Neuronal stem cell (in vitro differentiated cells): ENCODE measurements at regions not wholly inside any gene's neighbourhood (a gene's known extent, or its start where the extent isn't known, plus 50 kb on each side); places are given as distances from the start of the nearest gene placed in this dataset.

Source experiments
- DNase-seq: peaks from one replicate; pipeline ENCODE4 v3.0.0-alpha.2; 2013; ENCODE audit warnings: low spot score
- H2AFZ ChIP-seq: one replicate; pipeline ENCODE4 v1.6.1; 2013; ENCODE audit warnings: mild to moderate bottlenecking, low read length, inconsistent platforms
- H2AK5ac ChIP-seq: 2 replicates; pipeline ENCODE4 v1.6.1; 2013; ENCODE audit warnings: low read depth, mild to moderate bottlenecking, inconsistent platforms, low read length, moderate library complexity, mixed read lengths
- H2BK120ac ChIP-seq: 2 replicates; pipeline ENCODE4 v1.6.1; 2013; ENCODE audit warnings: low read depth, mild to moderate bottlenecking, inconsistent platforms, low read length, moderate library complexity, mixed read lengths
- H2BK12ac ChIP-seq: one replicate; pipeline ENCODE4 v1.6.1; 2013; ENCODE audit warnings: low read length, inconsistent platforms
- H2BK15ac ChIP-seq: 2 replicates; pipeline ENCODE4 v1.6.1; 2013; ENCODE audit warnings: mild to moderate bottlenecking, low read length, inconsistent platforms, mixed read lengths
- H2BK5ac ChIP-seq: one replicate; pipeline ENCODE4 v1.6.1; 2013; ENCODE audit warnings: inconsistent platforms, mild to moderate bottlenecking, low read length, moderate library complexity
- H3K14ac ChIP-seq: one replicate; pipeline ENCODE4 v1.6.1; 2013; ENCODE audit warnings: low read length, inconsistent platforms
- H3K18ac ChIP-seq: 2 replicates; pipeline ENCODE4 v1.6.1; 2013; ENCODE audit warnings: low read length, inconsistent platforms
- H3K23ac ChIP-seq: 2 replicates; pipeline ENCODE4 v1.6.1; 2013; ENCODE audit warnings: low read depth, mild to moderate bottlenecking, mixed read lengths, low read length, inconsistent platforms; ENCODE audit not compliant: poor library complexity
- H3K27ac ChIP-seq: replicated peaks from 3 replicates; pipeline ENCODE4 v1.5.1; 2013; ENCODE audit warnings: low read length, inconsistent platforms
- H3K27me3 ChIP-seq, 3 experiments: 2 replicates each; pipeline ENCODE4 v1.6.1; 2013; ENCODE audit warnings: low read length in 3 of 3, mild to moderate bottlenecking in 2 of 3, inconsistent platforms in 1 of 3, low read depth in 1 of 3, mixed read lengths in 1 of 3, moderate library complexity in 1 of 3; ENCODE audit not compliant: control insufficient read depth in 3 of 3, insufficient read depth in 3 of 3
- H3K36me3 ChIP-seq, 2 donors: replicated peaks in 1 of 2; 2 replicates each; pipeline ENCODE4 v1.6.1; 2013; ENCODE audit warnings: low read length in 2 of 2; ENCODE audit not compliant: control insufficient read depth in 2 of 2, insufficient read depth in 2 of 2
- H3K4ac ChIP-seq: 2 replicates; pipeline ENCODE4 v1.6.1; 2013; ENCODE audit warnings: inconsistent platforms, mild to moderate bottlenecking, low read length, moderate library complexity
- H3K4me1 ChIP-seq, 2 donors: 1 replicate in 1 of 2; 2 replicates in 1 of 2; pipeline ENCODE4 v1.6.1; 2013; ENCODE audit warnings: low read length in 2 of 2, low read depth in 1 of 2; ENCODE audit not compliant: control insufficient read depth in 2 of 2, insufficient read depth in 1 of 2
- H3K4me2 ChIP-seq: one replicate; pipeline ENCODE4 v1.6.1; 2013; ENCODE audit warnings: mild to moderate bottlenecking, low read length, inconsistent platforms; ENCODE audit not compliant: insufficient read depth, poor library complexity, severe bottlenecking
- H3K4me3 ChIP-seq, 2 donors: 2 replicates each; pipeline ENCODE4 v1.5.1; 2013; ENCODE audit warnings: low read length in 2 of 2, mild to moderate bottlenecking in 2 of 2, inconsistent platforms in 1 of 2, moderate library complexity in 1 of 2
- H3K79me1 ChIP-seq: one replicate; pipeline ENCODE4 v1.6.1; 2013; ENCODE audit warnings: low read depth, mild to moderate bottlenecking, inconsistent platforms, low read length, moderate library complexity
- H3K9ac ChIP-seq: one replicate; pipeline ENCODE4 v1.6.1; 2013; ENCODE audit warnings: mild to moderate bottlenecking, low read depth, low read length, inconsistent platforms; ENCODE audit not compliant: poor library complexity
- H3K9me3 ChIP-seq, 2 donors: replicated peaks in 1 of 2; 2 replicates each; pipeline versions ENCODE3 to v1.6.1; 2013; ENCODE audit warnings: low read length in 2 of 2, mild to moderate bottlenecking in 2 of 2, inconsistent platforms in 1 of 2, low read depth in 1 of 2, mixed read lengths in 1 of 2, moderate library complexity in 1 of 2; ENCODE audit not compliant: control insufficient read depth in 2 of 2, insufficient read depth in 1 of 2
- H4K8ac ChIP-seq: one replicate; pipeline ENCODE4 v1.6.1; 2013; ENCODE audit warnings: low read depth, mild to moderate bottlenecking, inconsistent platforms, low read length, moderate library complexity
- H4K91ac ChIP-seq: one replicate; pipeline ENCODE4 v1.6.1; 2013; ENCODE audit warnings: low read length, low read depth, mild to moderate bottlenecking, inconsistent platforms; ENCODE audit not compliant: poor library complexity
- WGBS, 2 donors: extraction: QIAGEN DNeasy Blood & Tissue Kit; methylation state at CpG; one replicate each; pipeline ENCODE4 v1.1.7; 2013; ENCODE audit warnings: missing lambda C conversion rate in 2 of 2, mixed read lengths in 1 of 2; ENCODE audit not compliant: insufficient read length in 2 of 2, insufficient replicate concordance in 1 of 2; ENCODE audit errors: extremely low coverage in 2 of 2; 5-methylcytosine and 5-hydroxymethylcytosine counted together

DNA sequence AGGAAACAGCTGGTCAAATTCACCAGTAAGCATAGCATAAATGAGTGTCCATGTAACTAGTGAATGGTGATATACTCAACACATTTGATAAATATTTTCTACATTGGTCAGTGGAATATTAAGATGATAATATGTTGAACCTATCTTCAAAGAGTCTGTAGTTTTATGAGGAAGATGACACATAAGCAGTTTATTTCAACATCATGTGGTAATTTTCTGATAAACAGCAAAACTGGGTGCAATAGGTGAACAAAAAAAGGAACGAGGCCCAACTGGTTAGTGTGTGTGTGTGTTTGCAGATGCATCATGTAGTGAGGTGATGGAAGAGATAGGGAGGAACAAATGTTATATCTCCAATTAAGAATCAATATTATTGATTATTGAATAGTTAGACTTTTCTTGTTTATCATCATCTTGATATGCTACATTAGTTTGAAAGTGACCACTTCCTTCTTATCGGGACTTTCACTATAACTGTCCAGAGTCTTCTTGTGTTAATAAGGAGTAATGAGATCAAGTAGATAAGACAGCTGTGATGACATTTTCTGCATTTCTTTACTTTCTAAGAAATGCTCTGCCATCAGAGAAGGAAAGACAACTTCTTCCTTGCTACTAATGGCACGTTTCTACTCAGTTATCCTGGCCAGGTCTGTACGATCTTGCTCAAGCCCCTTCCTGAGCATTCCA, 270.7 kb downstream of the ETS1 start:
- no peak overlapping the region for H3K14ac ChIP-seq
- H3K9me3 ChIP-seq = peaks cover 2 to 11% of the 10 kb centered on the region in 2 donors
- no peak overlapping the region for H3K4me3 ChIP-seq
- DNase-seq = no peak
- H3K9ac ChIP-seq = no peak overlapping the region
- no peak overlapping the region for H4K8ac ChIP-seq
- H2AFZ ChIP-seq = no peak overlapping the region
- no peak overlapping the region for H2BK15ac ChIP-seq
- H4K91ac ChIP-seq = no peak overlapping the region
- H3K27ac ChIP-seq = no peak overlapping the region
- H3K4me1 ChIP-seq = peaks cover 0 to 4% of the 10 kb centered on the region in 2 donors
- H3K36me3 ChIP-seq = no peaks in the 10 kb centered on the region
- H3K79me1 ChIP-seq = no peaks in the 10 kb centered on the region
- no peak overlapping the region for H2BK120ac ChIP-seq
- H2BK5ac ChIP-seq = no peak overlapping the region
- H2AK5ac ChIP-seq = no peak overlapping the region
- H2BK12ac ChIP-seq = no peak overlapping the region
- no peaks in the 10 kb centered on the region for H3K27me3 ChIP-seq
- WGBS, 2 donors = no CpG with 5 or more reads among the region's 4 CpGs
- no peak overlapping the region for H3K18ac ChIP-seq
- H3K4ac ChIP-seq = no peak overlapping the region
- H3K4me2 ChIP-seq = no peak overlapping the region
- no peak overlapping the region for H3K23ac ChIP-seq

DNA sequence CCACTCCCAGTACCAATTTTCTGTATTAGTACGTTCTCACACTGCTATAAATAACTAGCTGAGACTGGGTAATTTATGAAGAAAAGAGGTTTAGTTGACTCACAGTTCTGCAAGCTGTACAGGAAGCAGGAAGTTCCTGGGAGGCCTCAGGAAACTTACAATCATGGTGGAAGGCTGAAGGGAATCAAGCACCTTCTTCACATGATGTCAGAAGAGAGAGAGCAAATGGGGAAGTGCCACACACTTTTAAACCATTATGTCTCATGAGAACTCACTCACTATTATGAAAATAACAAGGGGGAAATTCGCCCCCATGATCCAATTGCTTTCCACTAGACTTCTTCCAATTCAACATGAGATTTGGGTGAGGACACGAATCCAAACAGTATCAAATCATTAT, 271.4 kb downstream of the ETS1 start:
- H3K23ac ChIP-seq = no peak overlapping the region
- WGBS, 2 donors = no CpG with 5 or more reads among the region's 3 CpGs

DNA sequence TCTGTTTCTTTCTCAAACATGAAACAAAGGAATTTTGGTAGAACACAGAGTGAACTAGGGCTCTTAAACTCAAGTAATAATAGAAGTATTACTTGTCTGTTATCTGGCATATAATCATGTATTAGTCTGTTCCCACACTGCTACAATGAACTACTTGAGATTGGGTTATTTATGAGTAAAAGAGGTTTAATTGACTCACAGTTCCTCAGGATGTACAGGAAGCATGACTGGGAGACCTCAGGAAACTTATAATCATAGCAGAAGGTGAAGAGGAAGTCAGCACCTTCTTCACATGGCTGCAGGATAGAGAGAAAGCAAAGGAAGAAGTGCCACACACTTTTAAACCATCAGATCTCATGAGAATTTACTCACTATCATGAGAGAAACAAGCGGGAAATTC, 273.4 kb downstream of the ETS1 start:
- Histone ChIP-seq H4K91ac (no peak overlapping the region), H3K9me3 (peaks cover 2 to 11% of the 10 kb centered on the region in 2 donors), H3K4ac (no peak overlapping the region), H3K14ac (no peak overlapping the region), H3K27ac (no peak overlapping the region), H3K36me3 (no peaks in the 10 kb centered on the region), H4K8ac (no peak overlapping the region), H3K79me1 (no peaks in the 10 kb centered on the region), H3K18ac (no peak overlapping the region), H3K4me1 (no peaks in the 10 kb centered on the region), H2AK5ac (no peak overlapping the region), H2AFZ (no peak overlapping the region), H3K23ac (no peak overlapping the region), H2BK120ac (no peak overlapping the region), H3K27me3 (no peaks in the 10 kb centered on the region), H2BK5ac (no peak overlapping the region), H2BK12ac (no peak overlapping the region), H3K4me2 (no peak overlapping the region), H3K9ac (no peak overlapping the region), H2BK15ac (no peak overlapping the region), H3K4me3 (no peak overlapping the region)
- WGBS, 2 donors = no CpG with 5 or more reads among the region's 1 CpG
- DNase-seq = no peak

More for the DNA sequence above, 271.4 kb downstream of the ETS1 start:
- Histone ChIP-seq H3K9ac (no peak overlapping the region), H3K79me1 (no peaks in the 10 kb centered on the region), H3K4me1 (no peaks in the 10 kb centered on the region), H4K8ac (no peak overlapping the region), H3K36me3 (no peaks in the 10 kb centered on the region), H2BK12ac (no peak overlapping the region), H3K4me3 (no peak overlapping the region), H3K18ac (no peak overlapping the region), H2BK15ac (no peak overlapping the region), H3K9me3 (peaks cover 2 to 11% of the 10 kb centered on the region in 2 donors), H3K4me2 (no peak overlapping the region), H4K91ac (no peak overlapping the region), H3K4ac (no peak overlapping the region), H2AK5ac (no peak overlapping the region), H3K27ac (no peak overlapping the region), H3K14ac (no peak overlapping the region), H2BK120ac (no peak overlapping the region), H2AFZ (no peak overlapping the region), H2BK5ac (no peak overlapping the region), H3K27me3 (no peaks in the 10 kb centered on the region)
- DNase-seq = no peak

- no peaks in the 10 kb centered on the region for H3K36me3 ChIP-seq
- H2AFZ ChIP-seq = no peak overlapping the region
- H2BK12ac ChIP-seq = no peak overlapping the region
- H3K4me1 ChIP-seq = no peaks in the 10 kb centered on the region
- H3K4me2 ChIP-seq = no peak overlapping the region
- H2BK120ac ChIP-seq = no peak overlapping the region
- H2AK5ac ChIP-seq = no peak overlapping the region
- H3K23ac ChIP-seq = no peak overlapping the region
- DNase-seq = no peak
- no peak overlapping the region for H3K4ac ChIP-seq
- no peak overlapping the region for H4K8ac ChIP-seq
- no peaks in the 10 kb centered on the region for H3K79me1 ChIP-seq
- H3K4me3 ChIP-seq = no peak overlapping the region
- no peak overlapping the region for H3K9ac ChIP-seq
- no peak overlapping the region for H2BK15ac ChIP-seq
- H3K9me3 ChIP-seq = peaks cover 2 to 11% of the 10 kb centered on the region in 2 donors
- H4K91ac ChIP-seq = no peak overlapping the region
- no peak overlapping the region for H3K18ac ChIP-seq
- H2BK5ac ChIP-seq = no peak overlapping the region
- H3K27me3 ChIP-seq = no peaks in the 10 kb centered on the region
- no peak overlapping the region for H3K27ac ChIP-seq
- no peak overlapping the region for H3K14ac ChIP-seq
- no CpG with 5 or more reads among the region's 3 CpGs for WGBS, 2 donors
Observed at GRCh38 chr11:128311742-128312719, 275.3 kb downstream of the ETS1 start.
